ENCODE measurements at regions not wholly inside any gene's neighbourhood (a gene's known extent, or its start where the extent isn't known, plus 50 kb on each side); places are given as distances from the start of the nearest gene placed in this dataset.
"Not testable (repeated sequence)": the region's sequence is repeated elsewhere in the genome, so short reads cannot be mapped to it uniquely, and the experiment has no call there.

DNA sequence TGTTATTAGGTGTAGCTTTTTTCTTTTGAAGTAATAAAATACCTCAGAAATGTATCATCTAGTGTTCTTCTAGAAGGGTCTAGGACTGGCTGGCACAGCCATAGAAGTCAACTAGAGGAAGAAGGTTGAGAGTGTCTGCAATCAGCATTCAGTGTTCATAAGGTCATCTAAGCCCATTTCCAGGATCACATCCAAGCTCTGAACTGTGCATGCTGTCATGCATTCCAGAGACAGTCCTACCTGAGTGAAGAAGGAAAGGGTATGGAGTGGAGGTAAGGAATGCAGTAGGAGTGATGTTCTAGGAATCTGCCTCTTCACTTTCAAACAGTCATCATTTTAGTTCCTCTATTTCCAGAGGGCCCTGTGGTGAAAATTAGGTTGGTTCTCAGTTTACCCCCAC lies 789.7 kb downstream of the GATA3 start:
- POLR2A ChIA-PET: no interaction called here
- TF ChIP-seq, protein P1, sequence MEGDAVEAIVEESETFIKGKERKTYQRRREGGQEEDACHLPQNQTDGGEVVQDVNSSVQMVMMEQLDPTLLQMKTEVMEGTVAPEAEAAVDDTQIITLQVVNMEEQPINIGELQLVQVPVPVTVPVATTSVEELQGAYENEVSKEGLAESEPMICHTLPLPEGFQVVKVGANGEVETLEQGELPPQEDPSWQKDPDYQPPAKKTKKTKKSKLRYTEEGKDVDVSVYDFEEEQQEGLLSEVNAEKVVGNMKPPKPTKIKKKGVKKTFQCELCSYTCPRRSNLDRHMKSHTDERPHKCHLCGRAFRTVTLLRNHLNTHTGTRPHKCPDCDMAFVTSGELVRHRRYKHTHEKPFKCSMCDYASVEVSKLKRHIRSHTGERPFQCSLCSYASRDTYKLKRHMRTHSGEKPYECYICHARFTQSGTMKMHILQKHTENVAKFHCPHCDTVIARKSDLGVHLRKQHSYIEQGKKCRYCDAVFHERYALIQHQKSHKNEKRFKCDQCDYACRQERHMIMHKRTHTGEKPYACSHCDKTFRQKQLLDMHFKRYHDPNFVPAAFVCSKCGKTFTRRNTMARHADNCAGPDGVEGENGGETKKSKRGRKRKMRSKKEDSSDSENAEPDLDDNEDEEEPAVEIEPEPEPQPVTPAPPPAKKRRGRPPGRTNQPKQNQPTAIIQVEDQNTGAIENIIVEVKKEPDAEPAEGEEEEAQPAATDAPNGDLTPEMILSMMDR (IDR thresholded peaks at IDR 0.05; ENCODE audit: low read depth, low read length): no peak
- DNase-seq (ENCODE audit: low read depth, low spot score): no peak
- Histone ChIP-seq H3K4me3 (ENCODE audit: low read depth, low read length) (no peak overlapping the region), H3K27ac (ENCODE audit: low read depth, low read length) (no peak overlapping the region), H3K27me3 (ENCODE audit: control insufficient read depth, insufficient read depth, low read length) (no peaks in the 10 kb centered on the region), H3K9me3 (ENCODE audit: control insufficient read depth, insufficient read depth, low read length) (peaks cover 11% of the 10 kb centered on the region)
- CTCF ChIA-PET: no interaction called here

DNA sequence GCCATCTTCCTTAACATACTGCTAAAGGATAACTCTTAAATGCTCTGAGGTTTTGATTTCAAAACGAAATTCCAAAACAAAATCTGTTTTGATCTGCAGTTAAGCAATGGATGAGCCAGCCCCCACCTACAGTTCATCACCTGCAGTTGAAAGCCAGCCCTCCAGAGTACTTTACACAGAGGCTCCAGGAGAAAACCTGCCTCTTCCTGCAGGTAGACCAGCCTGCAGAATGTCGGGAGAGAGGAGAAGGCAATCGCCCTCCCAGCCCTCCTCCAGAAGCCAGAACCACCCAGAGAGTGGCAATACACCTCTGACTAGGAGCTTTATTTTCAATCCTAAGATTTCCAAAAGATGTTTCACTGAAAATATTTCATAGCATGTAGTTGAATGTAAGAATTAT lies 798.1 kb downstream of the GATA3 start:
- peaks cover 10% of the 10 kb centered on the region for H3K9me3 ChIP-seq (ENCODE audit: control insufficient read depth, insufficient read depth, low read length)
- no peaks in the 10 kb centered on the region for H3K27me3 ChIP-seq (ENCODE audit: control insufficient read depth, insufficient read depth, low read length)
- DNase-seq (ENCODE audit: low read depth, low spot score): no peak
- POLR2A ChIA-PET: no interaction called here
- CTCF ChIA-PET: no interaction called here
- TF ChIP-seq, protein P1 (IDR thresholded peaks at IDR 0.05; ENCODE audit: low read depth, low read length): no peak
- no peak overlapping the region for H3K27ac ChIP-seq (ENCODE audit: low read depth, low read length)
- no peak overlapping the region for H3K4me3 ChIP-seq (ENCODE audit: low read depth, low read length)

DNA sequence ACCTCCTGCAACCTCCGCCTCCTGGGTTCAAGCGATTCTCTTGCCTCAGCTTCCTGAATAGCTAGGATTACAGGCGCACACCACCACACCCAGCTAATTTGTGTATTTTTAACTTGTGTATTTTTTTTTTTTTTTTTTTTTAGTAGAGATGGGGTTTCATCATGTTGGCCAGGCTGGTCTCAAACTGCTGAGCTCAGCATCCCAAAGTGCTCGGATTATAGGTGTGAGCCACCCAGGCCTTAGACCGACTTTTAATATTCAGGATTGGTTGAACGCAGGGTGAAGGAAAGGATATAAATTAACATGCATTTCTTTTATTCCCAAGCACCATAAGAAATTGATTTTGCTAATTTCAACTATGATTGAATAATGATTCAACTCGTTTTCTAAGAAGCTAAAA lies 798.6 kb downstream of the GATA3 start:
- peaks cover 10% of the 10 kb centered on the region for H3K9me3 ChIP-seq (ENCODE audit: control insufficient read depth, insufficient read depth, low read length)
- DNase-seq (ENCODE audit: low read depth, low spot score): no peak
- ChIA-PET POLR2A (no interaction called here), CTCF (no interaction called here)
- no peak overlapping the region for H3K27ac ChIP-seq (ENCODE audit: low read depth, low read length)
- TF ChIP-seq, protein P1 (IDR thresholded peaks at IDR 0.05; ENCODE audit: low read depth, low read length): no peak
- no peaks in the 10 kb centered on the region for H3K27me3 ChIP-seq (ENCODE audit: control insufficient read depth, insufficient read depth, low read length)
- H3K4me3 ChIP-seq (ENCODE audit: low read depth, low read length): no peak overlapping the region

DNA sequence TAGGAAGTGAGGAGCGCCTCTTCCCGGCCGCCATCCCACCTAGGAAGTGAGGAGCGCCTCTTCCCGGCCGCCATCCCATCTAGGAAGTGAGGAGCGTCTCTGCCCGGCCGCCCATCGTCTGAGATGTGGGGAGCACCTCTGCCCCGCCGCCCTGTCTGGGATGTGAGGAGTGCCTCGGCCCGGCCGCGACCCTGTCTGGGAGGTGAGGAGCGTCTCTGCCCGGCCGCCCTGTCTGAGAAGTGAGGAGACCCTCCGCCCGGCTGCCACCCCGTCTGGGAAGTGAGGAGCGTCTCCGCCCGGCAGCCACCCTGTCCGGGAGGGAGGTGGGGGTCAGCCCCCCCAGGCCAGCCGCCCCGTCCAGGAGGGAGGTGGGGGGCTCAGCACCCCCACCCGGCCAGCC lies 814.4 kb downstream of the GATA3 start:
- H3K4me3 ChIP-seq (ENCODE audit: low read depth, low read length); H3K9me3 ChIP-seq (ENCODE audit: control insufficient read depth, insufficient read depth, low read length); DNase-seq (ENCODE audit: low read depth, low spot score); H3K27me3 ChIP-seq (ENCODE audit: control insufficient read depth, insufficient read depth, low read length); CTCF ChIA-PET; POLR2A ChIA-PET; H3K27ac ChIP-seq (ENCODE audit: low read depth, low read length): not testable (repeated sequence)

DNA sequence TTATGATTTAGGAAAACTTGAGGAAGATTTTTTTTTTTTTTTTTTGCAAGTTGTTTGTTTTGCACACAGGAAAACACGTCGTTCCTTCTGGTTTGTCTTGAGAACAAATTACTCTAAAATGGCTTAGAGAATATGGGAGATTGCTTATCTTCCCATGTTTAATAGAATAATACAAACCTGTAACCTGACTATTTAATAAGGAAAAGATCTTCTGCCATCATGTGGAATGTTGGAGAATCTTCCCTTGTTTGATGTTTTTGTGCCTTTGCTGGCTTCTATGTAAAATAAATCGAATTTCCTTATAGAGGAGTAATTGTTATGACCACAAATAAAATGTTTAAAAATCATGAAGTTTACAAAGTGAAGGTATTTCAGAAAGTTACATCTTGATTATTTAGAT lies 818.8 kb downstream of the GATA3 start:
- ChIA-PET CTCF (no interaction called here), POLR2A (no interaction called here)
- DNase-seq (ENCODE audit: low read depth, low spot score): no peak
- Histone ChIP-seq H3K9me3 (ENCODE audit: control insufficient read depth, insufficient read depth, low read length) (peaks cover 2% of the 10 kb centered on the region; the same call in 1 of the 2 replicates), H3K4me3 (ENCODE audit: low read depth, low read length) (no peak overlapping the region), H3K27ac (ENCODE audit: low read depth, low read length) (no peak overlapping the region), H3K27me3 (ENCODE audit: control insufficient read depth, insufficient read depth, low read length) (no peaks in the 10 kb centered on the region)
- TF ChIP-seq, protein P1 (IDR thresholded peaks at IDR 0.05; ENCODE audit: low read depth, low read length): no peak

DNA sequence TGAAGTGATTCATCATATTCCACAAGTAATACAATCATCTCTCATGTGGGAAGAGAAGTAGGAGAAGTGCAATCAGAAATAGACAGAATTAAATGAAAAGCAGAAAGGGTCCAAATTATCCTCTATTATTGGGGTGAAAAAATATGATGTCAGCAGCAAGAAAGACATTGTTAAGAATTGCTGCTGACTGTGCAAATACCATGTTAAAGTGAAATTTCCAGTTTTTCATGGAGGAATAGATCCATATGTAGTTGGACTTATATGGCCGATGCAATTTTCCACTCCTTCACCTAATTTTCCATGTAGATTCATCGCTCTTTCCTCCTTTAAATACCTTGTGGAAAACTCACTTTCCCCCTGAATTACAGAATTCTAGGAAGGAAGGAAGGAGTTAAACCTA lies 819.8 kb downstream of the GATA3 start:
- CTCF ChIA-PET: no interaction called here
- Histone ChIP-seq H3K27ac (ENCODE audit: low read depth, low read length) (no peak overlapping the region), H3K27me3 (ENCODE audit: control insufficient read depth, insufficient read depth, low read length) (no peaks in the 10 kb centered on the region), H3K9me3 (ENCODE audit: control insufficient read depth, insufficient read depth, low read length) (0 out of 2 replicates have a peak, but pooled peaks cover 2% of the 10 kb centered on the region), H3K4me3 (ENCODE audit: low read depth, low read length) (no peak overlapping the region)
- no peak for DNase-seq (ENCODE audit: low read depth, low spot score)
- TF ChIP-seq, protein P1 (IDR thresholded peaks at IDR 0.05; ENCODE audit: low read depth, low read length): no peak
- POLR2A ChIA-PET: no interaction called here

Data from AG04450 (cell line).